HL-60 (cell line): ENCODE measurements at regions not wholly inside any gene's neighbourhood (a gene's known extent, or its start where the extent isn't known, plus 50 kb on each side); places are given as distances from the start of the nearest gene placed in this dataset.

Source experiments
- DNase-seq, 2 experiments: peaks; one replicate each; pipeline ENCODE4 v3.0.0-alpha.2; 2010 to 2020; ENCODE audit warnings: low read depth in 1 of 2, low spot score in 1 of 2
- H3K27ac ChIP-seq: fragments of 250-450 bp; sonication (Bioruptor Pico); replicated peaks from 2 replicates; pipeline ENCODE4 v1.5.1; 2020; ENCODE audit warnings: mild to moderate bottlenecking, moderate library complexity
- H3K27me3 ChIP-seq: fragments of 250-450 bp; sonication (Bioruptor Pico); 2 replicates; pipeline ENCODE4 v1.5.1; 2021; ENCODE audit warnings: mild to moderate bottlenecking, moderate library complexity; ENCODE audit not compliant: insufficient read depth, poor library complexity, severe bottlenecking
- H3K4me3 ChIP-seq: replicated peaks from 2 replicates; pipeline ENCODE4 v1.5.1; 2011; ENCODE audit warnings: mild to moderate bottlenecking, control low read depth, low read length; ENCODE audit not compliant: insufficient read depth
- CTCF ChIP-seq: IDR thresholded peaks from one replicate; pipeline ENCODE4 v1.5.1; 2011; ENCODE audit warnings: low read length, control low read depth, inconsistent platforms; ENCODE audit not compliant: insufficient read depth
- GABPA ChIP-seq: IDR thresholded peaks from 2 replicates; pipeline ENCODE4 v1.6.1; 2012; ENCODE audit warnings: low read depth
- POLR2AphosphoS5 ChIP-seq: IDR thresholded peaks from 2 replicates; pipeline ENCODE4 v1.6.1; 2012; ENCODE audit warnings: low read depth
- REST ChIP-seq: IDR thresholded peaks from 2 replicates; pipeline ENCODE4 v1.6.1; 2012; ENCODE audit warnings: low read depth; ENCODE audit not compliant: insufficient replicate concordance
- SPI1 ChIP-seq: IDR thresholded peaks from 2 replicates; pipeline ENCODE4 v1.6.1; 2012; ENCODE audit warnings: low read depth, mild to moderate bottlenecking, borderline replicate concordance

DNA sequence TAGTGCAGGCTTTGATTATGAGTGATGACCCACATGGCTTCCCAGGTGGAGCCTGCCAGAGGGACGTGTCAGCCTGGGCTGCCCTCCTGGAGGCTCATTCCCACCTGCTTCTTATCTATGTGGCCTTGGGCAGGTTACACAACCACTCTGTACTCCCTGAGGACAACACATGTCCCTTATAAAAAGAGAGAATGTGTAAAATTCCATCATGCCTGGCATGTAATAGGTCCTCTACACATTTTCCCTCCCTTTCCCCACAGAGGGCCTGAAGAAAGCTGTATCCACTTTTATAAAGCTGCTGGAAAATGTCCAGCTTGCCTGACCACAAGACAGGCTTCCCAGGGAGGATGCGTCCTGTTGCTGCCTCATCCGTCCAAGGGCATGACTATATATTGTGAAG, 55.0 kb upstream of the VSTM5 start:
- Histone ChIP-seq H3K27ac (no peak overlapping the region), H3K27me3 (no peaks in the 10 kb centered on the region), H3K4me3 (no peak overlapping the region)
- no peak for DNase-seq
- TF ChIP-seq POLR2AphosphoS5 (no peak), CTCF (no peak), REST (no peak), GABPA (no peak), SPI1 (no peak)

DNA sequence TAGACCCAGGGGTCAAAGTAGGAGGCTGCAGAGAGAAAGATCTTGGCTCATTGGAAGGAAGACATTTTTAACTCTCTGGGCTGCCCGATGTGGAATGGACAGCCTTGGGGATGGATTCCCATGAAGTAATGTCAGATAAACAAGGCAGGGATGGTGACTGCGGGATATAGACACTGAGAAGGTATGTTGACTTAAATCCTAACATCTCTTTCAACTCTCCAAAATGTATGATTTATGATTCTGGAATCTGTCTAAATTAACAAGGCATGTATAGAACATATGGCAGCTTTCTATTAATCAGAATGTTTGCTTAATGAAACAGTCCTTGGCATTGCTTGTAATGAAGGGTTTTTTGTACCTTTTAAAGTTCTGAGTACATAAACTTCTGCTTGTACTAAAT, 56.1 kb upstream of the VSTM5 start:
- TF ChIP-seq CTCF, result no peak
- no peak for TF ChIP-seq REST
- TF ChIP-seq GABPA, result no peak
- no peak for TF ChIP-seq POLR2AphosphoS5
- TF ChIP-seq SPI1, result no peak
- no peak for DNase-seq
- no peak overlapping the region for H3K4me3 ChIP-seq
- H3K27ac ChIP-seq, result no peak overlapping the region
- no peaks in the 10 kb centered on the region for H3K27me3 ChIP-seq

DNA sequence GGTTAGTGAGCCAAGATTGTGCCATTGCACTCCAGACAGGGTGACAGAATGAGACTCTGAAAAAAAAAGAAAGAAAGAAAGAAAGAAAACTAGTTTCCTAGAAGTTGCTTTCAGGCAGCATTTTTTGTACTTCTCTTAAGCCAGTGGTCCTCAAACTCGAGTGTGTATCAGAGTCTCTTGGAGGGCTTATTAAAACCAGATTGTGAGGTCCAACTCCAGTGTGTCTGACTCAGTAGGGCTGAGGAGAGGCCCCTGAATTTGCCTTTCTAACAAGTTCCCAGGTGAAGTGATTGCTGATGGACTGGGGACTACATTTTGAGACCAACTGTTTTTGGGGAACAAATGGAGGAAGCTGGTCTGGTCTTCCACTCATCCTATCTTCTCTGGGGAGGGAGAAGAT, 57.5 kb upstream of the VSTM5 start:
- H3K4me3 ChIP-seq, result no peak overlapping the region
- H3K27ac ChIP-seq, result no peak overlapping the region
- TF ChIP-seq SPI1, result no peak
- TF ChIP-seq CTCF, result no peak
- no peak for TF ChIP-seq GABPA
- no peak for TF ChIP-seq POLR2AphosphoS5
- no peak for TF ChIP-seq REST
- H3K27me3 ChIP-seq, result no peaks in the 10 kb centered on the region
- DNase-seq, result no peak
